Esophagus (tissue), 2 donors: ENCODE measurements at regions not wholly inside any gene's neighbourhood (a gene's known extent, or its start where the extent isn't known, plus 50 kb on each side); places are given as distances from the start of the nearest gene placed in this dataset.

Source experiments
- H3K27ac ChIP-seq, 2 donors: one replicate each; pipeline ENCODE4 v1.5.1; 2013; ENCODE audit warnings: low read depth in 2 of 2, mild to moderate bottlenecking in 2 of 2, inconsistent platforms in 1 of 2, low read length in 1 of 2, moderate library complexity in 1 of 2
- H3K27me3 ChIP-seq, 2 donors: one replicate each; pipeline ENCODE4 v1.6.1; 2013; ENCODE audit warnings: low read length in 2 of 2, control low read depth in 1 of 2, mild to moderate bottlenecking in 1 of 2; ENCODE audit not compliant: insufficient read depth in 2 of 2, control insufficient read depth in 1 of 2
- H3K36me3 ChIP-seq, 2 donors: one replicate each; pipeline ENCODE4 v1.6.1; 2013; ENCODE audit warnings: low read length in 1 of 2; ENCODE audit not compliant: control insufficient read depth in 2 of 2, insufficient read depth in 2 of 2
- H3K4me1 ChIP-seq, 2 donors: one replicate each; pipeline ENCODE4 v1.6.1; 2013; ENCODE audit warnings: low read length in 1 of 2; ENCODE audit not compliant: control insufficient read depth in 2 of 2, insufficient read depth in 2 of 2
- H3K4me3 ChIP-seq, 2 donors: one replicate each; pipeline ENCODE4 v1.5.1; 2013; ENCODE audit warnings: low read length in 2 of 2, mild to moderate bottlenecking in 2 of 2, low read depth in 1 of 2, moderate library complexity in 1 of 2
- H3K9me3 ChIP-seq, 2 donors: one replicate each; pipeline ENCODE4 v1.6.1; 2013; ENCODE audit warnings: mild to moderate bottlenecking in 2 of 2, low read depth in 1 of 2, low read length in 1 of 2, moderate library complexity in 1 of 2; ENCODE audit not compliant: control insufficient read depth in 2 of 2, insufficient read depth in 1 of 2
- WGBS, 2 donors: extraction: QIAGEN DNeasy Blood & Tissue Kit; methylation state at CpG; one replicate each; pipeline ENCODE4 v1.1.7; 2013; 5-methylcytosine and 5-hydroxymethylcytosine counted together
- donor health status: healthy with polysubstance abuse.
- donor health status: Bipolar disorder and iron deficiency.

DNA sequence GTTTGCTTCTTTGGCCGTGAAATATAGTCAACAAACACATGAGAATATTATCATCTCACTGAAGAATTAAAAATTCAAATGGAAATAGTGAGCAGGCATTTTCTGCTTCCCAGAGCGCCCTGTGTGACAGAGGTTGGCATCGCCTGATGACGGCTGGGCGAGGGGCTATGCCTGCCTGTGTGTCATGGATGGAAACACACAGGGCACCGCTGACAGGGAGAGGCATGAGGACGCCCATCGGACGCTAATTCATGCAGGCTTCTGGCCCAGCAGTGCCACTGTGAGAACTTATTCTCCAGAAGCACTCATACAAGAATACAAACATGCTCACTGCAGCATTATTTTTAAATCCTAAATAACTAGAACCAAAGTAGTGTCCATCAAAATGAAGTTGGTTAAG, 61.4 kb upstream of the OTOS start:
- no peaks in the 10 kb centered on the region for H3K36me3 ChIP-seq

DNA sequence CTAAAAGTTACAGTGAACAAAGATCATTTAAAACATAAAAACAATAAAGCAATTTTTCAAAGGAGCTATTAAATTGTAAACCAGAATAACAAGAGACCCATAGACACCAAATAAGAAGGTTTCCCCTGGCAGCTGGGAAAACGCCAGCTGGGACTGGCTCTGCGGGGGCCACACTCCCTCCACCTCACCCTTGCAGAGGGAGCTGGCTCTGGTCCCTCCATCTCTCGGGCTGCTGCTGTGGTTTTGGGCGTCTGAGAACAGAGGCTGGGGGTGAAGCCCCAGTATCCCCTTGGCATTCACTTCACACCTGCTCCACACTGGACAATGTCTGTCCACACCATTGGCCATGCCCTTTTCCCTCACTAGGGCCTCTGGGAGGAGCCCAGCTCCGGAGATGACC, 62.1 kb upstream of the OTOS start:
- peaks cover 0 to 4% of the 10 kb centered on the region in 2 donors for H3K27me3 ChIP-seq
- no peak overlapping the region for H3K4me3 ChIP-seq
- H3K9me3 ChIP-seq = peaks cover 2 to 4% of the 10 kb centered on the region in 2 donors
- H3K4me1 ChIP-seq = peaks cover 2% of the 10 kb centered on the region in 2 donors
- no peak overlapping the region for H3K27ac ChIP-seq
- WGBS, 2 donors = 58 to 71% methylated on average over 5 of the region's 5 CpGs
- no peaks in the 10 kb centered on the region for H3K36me3 ChIP-seq

More for the DNA sequence above, 61.4 kb upstream of the OTOS start:
- Histone ChIP-seq H3K4me1 (peaks cover 2% of the 10 kb centered on the region in 2 donors), H3K9me3 (peaks cover 0 to 2% of the 10 kb centered on the region in 2 donors), H3K27me3 (peaks cover 0 to 4% of the 10 kb centered on the region in 2 donors), H3K4me3 (no peak overlapping the region), H3K27ac (no peak overlapping the region)
- 85 to 88% methylated on average over 9 of the region's 9 CpGs for WGBS, 2 donors

DNA sequence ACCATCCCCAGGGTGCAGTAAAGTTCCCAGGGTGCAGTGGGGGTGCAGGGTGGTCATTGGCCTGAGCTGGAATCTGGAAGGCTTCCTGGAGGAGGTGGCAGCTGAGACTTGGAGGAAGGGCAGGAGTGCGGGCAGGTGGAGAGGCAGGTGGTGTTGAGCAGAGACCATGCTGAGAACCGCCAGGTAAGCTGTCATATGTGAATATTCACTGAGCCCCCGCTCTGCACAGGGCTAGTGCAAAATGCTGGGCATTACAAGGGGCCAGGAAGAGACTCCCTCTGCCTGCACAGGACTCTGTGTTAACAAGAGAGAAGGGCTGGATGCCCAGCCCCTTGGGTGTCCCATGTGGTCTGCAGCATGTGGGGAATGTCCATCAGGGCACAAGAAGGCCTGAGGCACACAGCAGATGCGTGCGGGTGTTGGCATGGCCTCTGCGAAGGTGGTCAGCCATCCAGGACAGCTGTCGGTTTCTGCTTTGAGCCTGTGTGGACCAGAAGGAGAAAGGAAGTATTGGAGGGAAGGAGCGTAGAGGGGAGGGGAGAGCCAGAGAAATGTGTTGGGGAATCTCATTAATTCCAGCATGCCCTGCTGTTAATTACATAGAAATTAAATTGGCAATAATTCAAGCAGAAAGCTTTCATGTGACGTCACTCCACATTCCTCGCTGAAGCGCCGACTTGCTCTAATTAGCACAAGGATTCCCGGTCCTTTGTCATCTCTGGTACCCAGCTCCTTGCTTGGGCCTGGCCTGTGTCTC, 62.8 kb upstream of the OTOS start:
- Histone ChIP-seq H3K27me3 (peaks cover 0 to 4% of the 10 kb centered on the region in 2 donors), H3K36me3 (no peaks in the 10 kb centered on the region), H3K4me3 (no peak overlapping the region), H3K27ac (no peak overlapping the region), H3K9me3 (peaks cover 4% of the 10 kb centered on the region in 2 donors), H3K4me1 (peaks cover 2% of the 10 kb centered on the region in 2 donors)
- 58 to 70% methylated on average over 13 of the region's 13 CpGs for WGBS, 2 donors

DNA sequence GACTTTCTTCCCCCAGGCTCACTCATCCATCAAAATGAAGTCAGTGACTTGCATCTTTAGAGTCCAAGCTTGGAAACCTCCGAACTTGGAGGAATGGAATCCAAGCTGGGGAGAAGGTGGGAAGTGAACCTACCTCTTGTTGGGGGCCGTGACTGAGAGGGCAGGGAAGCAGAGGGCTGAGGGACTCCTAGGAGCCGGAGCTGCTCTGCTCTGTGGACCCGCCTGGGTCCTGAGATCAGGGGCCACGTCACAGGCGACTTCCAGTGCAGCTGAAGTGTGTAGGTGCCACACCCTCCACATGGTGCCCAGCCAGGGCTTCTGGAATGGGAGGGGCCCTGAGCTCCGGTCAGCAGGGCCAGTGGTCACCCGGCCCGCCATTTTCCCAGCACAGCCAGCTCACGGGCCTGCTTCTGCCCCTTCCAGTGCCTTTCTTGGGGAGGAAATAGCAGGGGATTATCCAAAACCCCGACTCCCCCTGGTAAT, 63.4 kb upstream of the OTOS start:
- Histone ChIP-seq H3K27ac (no peak overlapping the region), H3K4me3 (no peak overlapping the region), H3K4me1 (peaks cover 2% of the 10 kb centered on the region in 2 donors), H3K9me3 (peaks cover 4% of the 10 kb centered on the region in 2 donors), H3K27me3 (peaks cover 0 to 4% of the 10 kb centered on the region in 2 donors), H3K36me3 (no peaks in the 10 kb centered on the region)
- 65 to 66% methylated on average over 11 of the region's 11 CpGs for WGBS, 2 donors

DNA sequence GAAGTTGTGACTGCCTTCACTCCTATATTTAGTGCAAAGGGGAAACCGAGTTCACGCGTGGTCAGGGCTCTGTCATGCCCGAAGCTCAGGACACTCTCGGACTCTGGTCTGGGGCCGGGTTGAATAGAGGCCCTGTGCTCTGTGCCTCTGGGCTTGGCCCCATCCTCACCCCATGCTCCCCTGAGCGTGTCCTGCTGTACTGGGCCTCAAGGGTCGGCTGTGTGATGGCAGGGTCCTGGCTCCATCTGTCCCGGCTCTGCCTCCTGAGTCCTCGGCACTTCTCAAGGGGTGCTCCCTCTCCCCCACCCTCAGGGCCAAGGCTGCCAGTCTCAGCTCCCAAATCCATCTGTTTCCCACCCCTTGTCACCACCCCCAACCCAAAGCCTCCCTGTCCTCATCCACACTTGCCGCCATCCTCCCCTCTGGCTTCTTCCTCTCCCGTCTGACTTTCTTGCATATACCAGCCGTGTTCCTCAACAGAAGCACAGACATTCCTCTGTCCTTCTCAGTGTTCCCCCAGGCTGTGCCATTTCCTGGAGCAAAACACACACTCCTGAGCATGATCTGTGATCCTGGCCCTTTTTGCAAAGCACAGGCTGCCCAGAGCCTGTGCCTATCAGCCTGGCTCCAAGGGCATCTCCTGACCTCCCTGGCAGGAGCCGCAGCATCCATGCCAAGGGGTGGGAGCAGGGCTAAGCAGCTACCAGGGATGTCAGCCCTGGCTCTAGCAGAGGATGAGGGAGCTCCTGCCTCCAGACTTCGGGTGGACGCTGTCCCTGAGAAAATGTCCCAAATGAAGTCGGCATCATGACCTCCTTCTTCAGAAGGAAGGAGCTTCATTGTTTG, 64.2 kb upstream of the OTOS start:
- 76 to 79% methylated on average over 17 of the region's 17 CpGs for WGBS, 2 donors
- H3K36me3 ChIP-seq = no peaks in the 10 kb centered on the region
- H3K4me1 ChIP-seq = peaks cover 2% of the 10 kb centered on the region in 2 donors

DNA sequence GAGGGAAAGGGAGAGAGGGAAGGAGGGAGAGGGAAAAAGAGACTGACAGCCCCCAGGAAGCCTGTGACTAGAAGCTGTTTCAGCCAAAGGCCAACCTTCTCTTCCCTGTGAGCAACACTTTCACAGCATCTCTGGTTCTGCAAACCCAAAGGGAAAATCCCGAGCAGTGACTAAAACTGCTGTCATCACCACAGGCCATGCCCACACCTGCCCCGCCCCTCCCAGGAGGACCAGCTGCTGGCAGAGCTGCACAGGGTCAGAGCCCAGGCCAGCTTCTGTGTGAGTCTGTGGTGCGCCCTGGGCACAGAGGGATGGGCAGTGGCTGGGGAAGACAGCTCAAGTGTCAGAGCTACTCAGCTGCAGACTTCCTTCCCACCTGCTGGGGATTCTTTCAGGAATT, 64.9 kb upstream of the OTOS start:
- Histone ChIP-seq H3K4me3 (no peak overlapping the region), H3K27me3 (peaks cover 0 to 4% of the 10 kb centered on the region in 2 donors), H3K36me3 (no peaks in the 10 kb centered on the region), H3K9me3 (peaks cover 4% of the 10 kb centered on the region in 2 donors), H3K4me1 (peaks cover 2% of the 10 kb centered on the region in 2 donors), H3K27ac (no peak overlapping the region)
- WGBS, 2 donors = 40 to 44% methylated on average over 3 of the region's 3 CpGs

More for the DNA sequence above, 64.2 kb upstream of the OTOS start:
- Histone ChIP-seq H3K27ac (no peak overlapping the region), H3K9me3 (peaks cover 4% of the 10 kb centered on the region in 2 donors), H3K27me3 (peaks cover 0 to 4% of the 10 kb centered on the region in 2 donors), H3K4me3 (no peak overlapping the region)

DNA sequence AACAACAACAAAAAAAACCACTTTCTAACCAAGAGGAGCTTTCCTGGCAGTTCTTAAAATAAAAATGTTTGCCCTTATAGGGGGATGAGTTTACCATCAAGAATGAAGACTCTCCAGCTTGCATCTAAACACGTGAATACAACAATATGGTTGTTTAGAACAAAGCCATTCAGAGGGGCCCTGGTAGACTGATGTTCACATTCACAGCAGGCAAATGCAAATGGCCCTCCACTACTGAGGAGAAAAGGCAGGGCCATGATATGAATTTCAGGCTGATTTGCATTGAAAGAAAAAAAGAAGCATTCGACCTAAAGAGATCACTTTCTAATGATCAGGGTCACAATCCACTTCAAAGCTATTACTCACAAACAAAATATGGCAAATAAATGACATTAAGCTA, 65.3 kb upstream of the OTOS start:
- Histone ChIP-seq H3K27ac (no peak overlapping the region), H3K27me3 (peaks cover 0 to 4% of the 10 kb centered on the region in 2 donors), H3K9me3 (peaks cover 4% of the 10 kb centered on the region in 2 donors), H3K36me3 (no peaks in the 10 kb centered on the region), H3K4me1 (peaks cover 2% of the 10 kb centered on the region in 2 donors), H3K4me3 (no peak overlapping the region)
- WGBS, 2 donors = 29 to 33% methylated on average over 2 of the region's 2 CpGs

DNA sequence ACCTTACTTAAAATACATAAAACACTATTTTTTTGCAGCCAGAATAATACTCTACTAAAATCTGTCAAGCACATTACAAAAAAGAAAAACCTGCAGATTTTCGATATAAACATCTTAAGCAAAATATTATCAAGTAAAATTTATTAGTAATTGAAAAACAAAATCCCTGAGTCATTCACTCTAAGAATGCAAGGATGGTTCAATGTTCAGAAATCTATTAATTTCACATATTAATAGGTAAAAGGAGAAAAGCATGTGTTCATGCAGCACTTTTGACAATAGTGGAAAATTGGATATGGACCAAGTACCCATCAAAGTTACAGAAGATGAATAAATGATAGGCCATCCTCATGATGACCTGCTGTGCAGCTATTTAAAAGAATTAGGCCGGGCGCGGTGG, 66.2 kb upstream of the OTOS start:
- peaks cover 4% of the 10 kb centered on the region in 2 donors for H3K9me3 ChIP-seq
- peaks cover 2% of the 10 kb centered on the region in 2 donors for H3K4me1 ChIP-seq
- no peaks in the 10 kb centered on the region for H3K27me3 ChIP-seq
- 96% methylated on average over 4 of the region's 4 CpGs for WGBS, 2 donors
- H3K36me3 ChIP-seq = no peaks in the 10 kb centered on the region
- H3K4me3 ChIP-seq = no peak overlapping the region
- no peak overlapping the region for H3K27ac ChIP-seq

DNA sequence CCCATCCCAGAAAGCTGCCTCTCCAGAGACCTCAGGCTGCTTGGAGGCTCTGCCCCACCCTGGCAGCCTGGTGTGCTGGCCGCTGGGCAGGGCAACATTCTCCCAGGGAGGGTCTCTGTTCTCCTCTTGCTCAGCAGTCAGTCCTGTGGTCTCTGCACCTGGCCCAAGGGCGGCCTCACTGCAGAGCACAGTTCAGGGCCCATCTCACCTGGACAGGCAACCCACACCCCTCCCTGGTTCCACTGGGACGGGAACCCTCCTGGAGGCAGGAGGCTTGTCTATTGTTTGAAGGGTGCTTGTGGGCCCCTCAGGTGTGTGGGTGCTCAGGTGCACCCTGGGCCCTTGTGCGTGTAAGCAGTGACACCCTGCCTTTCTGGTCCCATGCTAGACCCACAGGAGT, 67.2 kb upstream of the OTOS start:
- H3K9me3 ChIP-seq = peaks cover 4% of the 10 kb centered on the region in 2 donors
- peaks cover 2% of the 10 kb centered on the region in 2 donors for H3K4me1 ChIP-seq
- H3K4me3 ChIP-seq = no peak overlapping the region
- WGBS, 2 donors = 88 to 93% methylated on average over 4 of the region's 4 CpGs
- no peaks in the 10 kb centered on the region for H3K36me3 ChIP-seq
- H3K27me3 ChIP-seq = no peaks in the 10 kb centered on the region
- H3K27ac ChIP-seq = no peak overlapping the region
